ENCODE measurements at regions not wholly inside any gene's neighbourhood (a gene's known extent, or its start where the extent isn't known, plus 50 kb on each side); places are given as distances from the start of the nearest gene placed in this dataset.

DNA sequence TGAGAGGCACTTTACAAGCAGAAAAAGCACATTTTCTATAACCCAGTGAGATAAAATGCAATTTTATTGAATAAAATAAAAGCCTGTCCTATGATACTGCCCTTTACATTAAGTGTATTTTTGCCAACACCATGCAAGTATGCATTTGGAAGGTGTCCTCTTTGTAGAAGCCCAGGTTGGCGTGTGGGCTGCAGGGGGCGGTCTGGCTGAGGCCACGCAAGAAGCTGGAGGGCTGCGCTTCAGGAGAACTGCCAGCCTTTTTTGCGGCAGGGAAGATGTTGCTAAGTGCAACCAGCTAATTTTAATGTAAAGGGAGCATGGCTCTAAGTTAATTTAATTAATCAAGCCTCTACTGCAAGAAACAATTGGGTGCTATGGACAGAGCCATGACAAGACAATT lies 562.8 kb upstream of the SALL3 start:
- Histone ChIP-seq H3K9ac (no peak overlapping the region), H4K20me1 (ENCODE audit: insufficient read depth) (no peaks in the 10 kb centered on the region), H3K27me3 (ENCODE audit: insufficient read depth, low read depth) (no peaks in the 10 kb centered on the region), H3K4me2 (no peak overlapping the region), H2AFZ (ENCODE audit: low read depth) (no peak overlapping the region), H3K4me1 (ENCODE audit: low read depth, poor library complexity, severe bottlenecking) (no peaks in the 10 kb centered on the region), H3K4me3 (IDR thresholded peaks at IDR 0.05; ENCODE audit: insufficient read depth, low read depth, low read length) (no peak overlapping the region), H3K36me3 (ENCODE audit: insufficient read depth) (no peaks in the 10 kb centered on the region), H3K27ac (no peak overlapping the region), H3K79me2 (ENCODE audit: insufficient read depth, low read depth) (no peaks in the 10 kb centered on the region)
- TF ChIP-seq, protein P1, sequence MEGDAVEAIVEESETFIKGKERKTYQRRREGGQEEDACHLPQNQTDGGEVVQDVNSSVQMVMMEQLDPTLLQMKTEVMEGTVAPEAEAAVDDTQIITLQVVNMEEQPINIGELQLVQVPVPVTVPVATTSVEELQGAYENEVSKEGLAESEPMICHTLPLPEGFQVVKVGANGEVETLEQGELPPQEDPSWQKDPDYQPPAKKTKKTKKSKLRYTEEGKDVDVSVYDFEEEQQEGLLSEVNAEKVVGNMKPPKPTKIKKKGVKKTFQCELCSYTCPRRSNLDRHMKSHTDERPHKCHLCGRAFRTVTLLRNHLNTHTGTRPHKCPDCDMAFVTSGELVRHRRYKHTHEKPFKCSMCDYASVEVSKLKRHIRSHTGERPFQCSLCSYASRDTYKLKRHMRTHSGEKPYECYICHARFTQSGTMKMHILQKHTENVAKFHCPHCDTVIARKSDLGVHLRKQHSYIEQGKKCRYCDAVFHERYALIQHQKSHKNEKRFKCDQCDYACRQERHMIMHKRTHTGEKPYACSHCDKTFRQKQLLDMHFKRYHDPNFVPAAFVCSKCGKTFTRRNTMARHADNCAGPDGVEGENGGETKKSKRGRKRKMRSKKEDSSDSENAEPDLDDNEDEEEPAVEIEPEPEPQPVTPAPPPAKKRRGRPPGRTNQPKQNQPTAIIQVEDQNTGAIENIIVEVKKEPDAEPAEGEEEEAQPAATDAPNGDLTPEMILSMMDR (conservative IDR thresholded peaks at IDR 0.05; ENCODE audit: low read depth, low read length), result no peak

DNA sequence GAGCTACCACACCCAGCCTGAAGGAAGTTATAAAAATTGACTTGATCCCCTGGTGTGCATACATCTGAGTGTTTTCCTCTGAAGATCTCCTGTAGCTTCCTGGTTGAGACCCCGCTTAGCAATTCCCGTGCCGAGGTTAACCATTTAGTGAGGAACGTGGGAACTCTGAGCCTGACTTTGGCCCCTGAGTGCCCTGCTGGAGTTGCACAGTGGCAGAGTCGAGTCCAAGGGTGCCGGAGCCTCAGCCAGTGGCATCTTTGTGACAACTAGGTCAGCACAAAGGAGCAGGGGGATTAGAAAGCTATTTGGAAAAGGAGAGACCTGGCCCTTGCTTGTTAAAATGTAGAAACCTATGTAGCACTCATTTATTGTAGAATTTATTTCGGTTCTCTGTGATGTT lies 561.2 kb upstream of the SALL3 start:
- no peaks in the 10 kb centered on the region for H4K20me1 ChIP-seq (ENCODE audit: insufficient read depth)
- no peaks in the 10 kb centered on the region for H3K79me2 ChIP-seq (ENCODE audit: insufficient read depth, low read depth)
- H2AFZ ChIP-seq (ENCODE audit: low read depth), result no peak overlapping the region
- no peaks in the 10 kb centered on the region for H3K4me1 ChIP-seq (ENCODE audit: low read depth, poor library complexity, severe bottlenecking)
- TF ChIP-seq, protein P1 (conservative IDR thresholded peaks at IDR 0.05; ENCODE audit: low read depth, low read length), result no peak
- H3K27ac ChIP-seq, result no peak overlapping the region
- no peak overlapping the region for H3K4me3 ChIP-seq (IDR thresholded peaks at IDR 0.05; ENCODE audit: insufficient read depth, low read depth, low read length)
- no peaks in the 10 kb centered on the region for H3K27me3 ChIP-seq (ENCODE audit: insufficient read depth, low read depth)
- H3K36me3 ChIP-seq (ENCODE audit: insufficient read depth), result no peaks in the 10 kb centered on the region
- H3K9ac ChIP-seq, result no peak overlapping the region
- no peak overlapping the region for H3K4me2 ChIP-seq

DNA sequence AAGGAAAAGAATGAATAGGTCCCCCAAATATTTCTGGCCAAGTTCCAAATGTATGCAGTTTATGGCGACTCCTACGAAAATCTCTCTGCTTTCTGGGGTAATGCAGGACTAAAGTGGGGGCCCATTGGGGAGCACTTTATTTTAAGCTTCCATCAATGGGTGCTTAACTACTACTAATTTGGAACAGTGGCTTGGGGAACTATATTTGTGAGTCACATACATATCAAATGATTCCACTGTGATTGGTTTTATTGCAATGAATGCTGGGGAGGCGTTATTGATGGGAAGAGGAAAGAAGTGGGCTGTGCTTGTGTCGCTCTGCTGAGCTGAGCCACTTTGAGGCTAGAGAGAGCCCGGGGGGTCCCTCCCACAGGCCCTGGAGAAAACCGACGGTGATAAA lies 560.4 kb upstream of the SALL3 start:
- H3K27me3 ChIP-seq (ENCODE audit: insufficient read depth, low read depth), result no peaks in the 10 kb centered on the region
- no peaks in the 10 kb centered on the region for H3K79me2 ChIP-seq (ENCODE audit: insufficient read depth, low read depth)
- no peak overlapping the region for H3K4me3 ChIP-seq (IDR thresholded peaks at IDR 0.05; ENCODE audit: insufficient read depth, low read depth, low read length)
- TF ChIP-seq, protein P1 (conservative IDR thresholded peaks at IDR 0.05; ENCODE audit: low read depth, low read length), result no peak
- no peak overlapping the region for H3K9ac ChIP-seq
- no peaks in the 10 kb centered on the region for H4K20me1 ChIP-seq (ENCODE audit: insufficient read depth)
- no peak overlapping the region for H3K4me2 ChIP-seq
- H3K36me3 ChIP-seq (ENCODE audit: insufficient read depth), result no peaks in the 10 kb centered on the region
- no peaks in the 10 kb centered on the region for H3K4me1 ChIP-seq (ENCODE audit: low read depth, poor library complexity, severe bottlenecking)
- no peak overlapping the region for H3K27ac ChIP-seq
- no peak overlapping the region for H2AFZ ChIP-seq (ENCODE audit: low read depth)

DNA sequence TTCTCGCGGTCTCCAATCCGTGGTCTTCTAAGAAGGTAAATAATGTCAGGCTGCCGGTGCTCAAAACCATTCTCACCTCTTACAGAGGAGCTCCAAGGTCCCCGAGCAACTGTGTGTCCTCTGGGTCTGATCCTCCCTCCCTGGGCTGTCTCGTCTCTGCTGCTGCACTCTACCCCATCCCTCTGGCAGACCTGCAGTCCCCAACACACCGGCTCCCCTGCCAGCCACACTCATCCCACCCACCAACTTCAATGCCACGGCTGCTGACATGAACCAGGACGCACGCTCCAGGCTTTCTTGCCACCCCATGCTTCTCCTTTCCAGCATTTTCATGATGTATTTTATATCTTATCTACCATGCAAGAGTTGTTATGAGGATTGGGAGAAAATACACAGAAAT lies 559.5 kb upstream of the SALL3 start:
- no peaks in the 10 kb centered on the region for H3K4me1 ChIP-seq (ENCODE audit: low read depth, poor library complexity, severe bottlenecking)
- H3K4me3 ChIP-seq (IDR thresholded peaks at IDR 0.05; ENCODE audit: insufficient read depth, low read depth, low read length), result no peak overlapping the region
- H3K79me2 ChIP-seq (ENCODE audit: insufficient read depth, low read depth), result no peaks in the 10 kb centered on the region
- H3K27me3 ChIP-seq (ENCODE audit: insufficient read depth, low read depth), result no peaks in the 10 kb centered on the region; the same call in 1 of the 2 replicates
- TF ChIP-seq, protein P1 (conservative IDR thresholded peaks at IDR 0.05; ENCODE audit: low read depth, low read length), result no peak
- H3K4me2 ChIP-seq, result no peak overlapping the region
- no peak overlapping the region for H3K27ac ChIP-seq
- no peaks in the 10 kb centered on the region for H4K20me1 ChIP-seq (ENCODE audit: insufficient read depth)
- H3K36me3 ChIP-seq (ENCODE audit: insufficient read depth), result no peaks in the 10 kb centered on the region
- no peak overlapping the region for H3K9ac ChIP-seq
- H2AFZ ChIP-seq (ENCODE audit: low read depth), result no peak overlapping the region

All from KMS-11 (cell line).